Esophagus (tissue), 2 donors: ENCODE measurements at regions not wholly inside any gene's neighbourhood (a gene's known extent, or its start where the extent isn't known, plus 50 kb on each side); places are given as distances from the start of the nearest gene placed in this dataset.

Experiments
- H3K27ac ChIP-seq, 2 donors: one replicate each; pipeline ENCODE4 v1.5.1; 2013; ENCODE audit warnings: low read depth in 2 of 2, mild to moderate bottlenecking in 2 of 2, inconsistent platforms in 1 of 2, low read length in 1 of 2, moderate library complexity in 1 of 2
- H3K27me3 ChIP-seq, 2 donors: one replicate each; pipeline ENCODE4 v1.6.1; 2013; ENCODE audit warnings: low read length in 2 of 2, control low read depth in 1 of 2, mild to moderate bottlenecking in 1 of 2; ENCODE audit not compliant: insufficient read depth in 2 of 2, control insufficient read depth in 1 of 2
- H3K36me3 ChIP-seq, 2 donors: one replicate each; pipeline ENCODE4 v1.6.1; 2013; ENCODE audit warnings: low read length in 1 of 2; ENCODE audit not compliant: control insufficient read depth in 2 of 2, insufficient read depth in 2 of 2
- H3K4me1 ChIP-seq, 2 donors: one replicate each; pipeline ENCODE4 v1.6.1; 2013; ENCODE audit warnings: low read length in 1 of 2; ENCODE audit not compliant: control insufficient read depth in 2 of 2, insufficient read depth in 2 of 2
- H3K4me3 ChIP-seq, 2 donors: one replicate each; pipeline ENCODE4 v1.5.1; 2013; ENCODE audit warnings: low read length in 2 of 2, mild to moderate bottlenecking in 2 of 2, low read depth in 1 of 2, moderate library complexity in 1 of 2
- H3K9me3 ChIP-seq, 2 donors: one replicate each; pipeline ENCODE4 v1.6.1; 2013; ENCODE audit warnings: mild to moderate bottlenecking in 2 of 2, low read depth in 1 of 2, low read length in 1 of 2, moderate library complexity in 1 of 2; ENCODE audit not compliant: control insufficient read depth in 2 of 2, insufficient read depth in 1 of 2
- WGBS, 2 donors: extraction: QIAGEN DNeasy Blood & Tissue Kit; methylation state at CpG; one replicate each; pipeline ENCODE4 v1.1.7; 2013; 5-methylcytosine and 5-hydroxymethylcytosine counted together
- donor health status: healthy with polysubstance abuse.
- donor health status: Bipolar disorder and iron deficiency.

GRCh38 chr5:2914981-2915484 lies 163.6 kb upstream of the IRX2 start:
- WGBS, 2 donors = 39 to 44% methylated on average over 17 of the region's 17 CpGs
- Histone ChIP-seq H3K36me3 (no peaks in the 10 kb centered on the region), H3K9me3 (peaks cover 0 to 5% of the 10 kb centered on the region in 2 donors), H3K27ac (no peak overlapping the region), H3K4me3 (no peak overlapping the region), H3K27me3 (no peaks in the 10 kb centered on the region), H3K4me1 (no peaks in the 10 kb centered on the region)

GRCh38 chr5:2914022-2914661 lies 162.7 kb upstream of the IRX2 start:
- Histone ChIP-seq H3K27me3 (no peaks in the 10 kb centered on the region), H3K27ac (no peak overlapping the region), H3K4me3 (no peak overlapping the region), H3K9me3 (no peaks in the 10 kb centered on the region), H3K36me3 (no peaks in the 10 kb centered on the region), H3K4me1 (no peaks in the 10 kb centered on the region)
- WGBS, 2 donors = 83 to 85% methylated on average over 18 of the region's 18 CpGs

GRCh38 chr5:2913281-2913680 lies 161.8 kb upstream of the IRX2 start:
- Histone ChIP-seq H3K9me3 (no peaks in the 10 kb centered on the region), H3K27ac (no peak overlapping the region), H3K4me3 (no peak overlapping the region), H3K36me3 (no peaks in the 10 kb centered on the region), H3K4me1 (no peaks in the 10 kb centered on the region), H3K27me3 (no peaks in the 10 kb centered on the region)
- WGBS, 2 donors = 85 to 91% methylated on average over 7 of the region's 7 CpGs

DNA sequence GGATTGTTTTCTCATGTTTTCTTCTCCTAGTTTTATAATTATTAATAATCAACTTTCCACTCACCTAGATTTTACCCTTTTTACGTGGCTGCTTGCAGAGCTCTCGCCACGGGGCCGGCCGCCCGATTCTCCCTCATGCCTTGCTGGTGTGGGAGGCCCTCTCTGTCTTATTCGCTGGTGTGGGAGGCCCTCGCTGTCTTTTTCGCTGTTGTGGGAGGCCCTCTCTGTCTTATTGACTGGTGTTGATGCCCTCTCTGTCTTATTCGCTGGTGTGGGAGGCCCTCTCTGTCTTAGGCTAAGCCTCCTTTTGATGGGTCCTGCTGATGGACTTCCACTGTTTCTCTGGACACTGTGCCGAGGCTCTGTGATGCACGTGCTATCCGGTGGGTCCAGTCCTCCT lies 161.3 kb upstream of the IRX2 start:
- Histone ChIP-seq H3K4me1 (no peaks in the 10 kb centered on the region), H3K27ac (no peak overlapping the region), H3K9me3 (no peaks in the 10 kb centered on the region), H3K27me3 (no peaks in the 10 kb centered on the region), H3K4me3 (no peak overlapping the region), H3K36me3 (no peaks in the 10 kb centered on the region)
- 89 to 91% methylated on average over 13 of the region's 13 CpGs for WGBS, 2 donors

DNA sequence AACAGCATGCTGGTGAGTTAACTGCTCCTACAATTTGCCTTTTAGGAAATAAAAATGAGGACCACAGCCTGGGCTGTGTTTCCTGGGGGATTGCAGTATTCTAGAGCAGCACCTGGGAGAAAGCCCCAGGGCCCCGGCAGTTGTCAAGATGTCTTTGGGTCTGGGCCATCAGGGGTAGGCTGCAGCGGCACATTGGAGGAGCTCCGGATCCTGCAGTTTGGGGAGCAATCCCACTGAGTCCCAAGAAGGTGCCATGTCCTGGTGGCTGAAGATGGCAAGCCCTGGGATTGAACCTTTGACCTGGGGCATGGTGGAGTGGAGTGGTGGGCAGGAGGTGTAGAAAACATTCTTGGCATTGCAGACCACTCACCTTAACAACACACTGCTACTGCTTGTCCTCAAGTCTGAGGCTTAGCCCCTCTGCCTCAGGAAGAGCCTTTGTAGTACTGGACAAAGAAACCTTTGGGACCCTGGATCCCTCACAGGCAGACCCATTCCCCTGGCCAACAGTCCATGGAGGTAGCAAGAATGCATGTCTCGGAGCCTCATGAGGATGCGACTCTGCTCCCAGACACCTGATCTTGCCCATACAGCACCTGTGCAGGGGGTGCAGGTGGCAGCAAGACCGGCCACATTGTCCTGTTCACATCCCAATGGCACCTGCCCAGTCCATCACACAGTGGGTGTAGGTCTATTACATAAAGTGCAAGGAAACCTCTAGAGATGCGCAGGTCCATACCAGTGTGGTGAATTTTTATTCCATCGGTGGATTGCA lies 159.1 kb upstream of the IRX2 start:
- Histone ChIP-seq H3K4me3 (no peak overlapping the region), H3K27me3 (no peaks in the 10 kb centered on the region), H3K36me3 (no peaks in the 10 kb centered on the region), H3K27ac (no peak overlapping the region), H3K4me1 (no peaks in the 10 kb centered on the region), H3K9me3 (peaks cover 0 to 3% of the 10 kb centered on the region in 2 donors)
- 93 to 94% methylated on average over 8 of the region's 8 CpGs for WGBS, 2 donors

DNA sequence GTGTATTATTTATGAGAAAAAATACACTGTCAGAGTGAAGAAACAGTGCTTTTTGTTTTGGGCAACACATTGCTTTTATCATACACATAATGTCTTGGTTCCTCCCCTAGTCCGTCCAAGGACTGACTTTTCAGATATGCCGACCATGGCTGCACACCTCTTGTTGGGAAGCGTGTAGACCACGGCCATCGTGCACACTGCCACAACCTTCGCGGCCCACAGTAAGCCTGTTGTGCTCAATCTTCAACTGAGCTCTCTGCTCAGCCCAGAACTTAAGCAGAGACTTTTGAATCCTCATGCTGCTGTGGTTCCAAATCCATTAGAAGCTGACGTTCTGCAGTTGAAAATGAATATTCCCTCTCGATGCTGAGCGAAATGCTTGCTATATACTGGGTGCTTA lies 157.6 kb upstream of the IRX2 start:
- Histone ChIP-seq H3K27ac (no peak overlapping the region), H3K9me3 (peaks cover 0 to 3% of the 10 kb centered on the region in 2 donors), H3K4me3 (no peak overlapping the region), H3K36me3 (no peaks in the 10 kb centered on the region), H3K4me1 (no peaks in the 10 kb centered on the region), H3K27me3 (no peaks in the 10 kb centered on the region)
- 87 to 89% methylated on average over 10 of the region's 10 CpGs for WGBS, 2 donors

GRCh38 chr5:2908086-2908485 lies 156.6 kb upstream of the IRX2 start:
- H3K4me3 ChIP-seq = no peak overlapping the region
- H3K9me3 ChIP-seq = peaks cover 0 to 3% of the 10 kb centered on the region in 2 donors
- no peak overlapping the region for H3K27ac ChIP-seq
- H3K27me3 ChIP-seq = no peaks in the 10 kb centered on the region
- H3K36me3 ChIP-seq = no peaks in the 10 kb centered on the region
- 70 to 82% methylated on average over 4 of the region's 4 CpGs for WGBS, 2 donors
- no peaks in the 10 kb centered on the region for H3K4me1 ChIP-seq

GRCh38 chr5:2906302-2907090 lies 155.0 kb upstream of the IRX2 start:
- 65 to 73% methylated on average over 8 of the region's 8 CpGs for WGBS, 2 donors
- Histone ChIP-seq H3K27ac (no peak overlapping the region), H3K36me3 (no peaks in the 10 kb centered on the region), H3K9me3 (peaks cover 0 to 3% of the 10 kb centered on the region in 2 donors), H3K27me3 (no peaks in the 10 kb centered on the region), H3K4me3 (no peak overlapping the region), H3K4me1 (no peaks in the 10 kb centered on the region)

GRCh38 chr5:2905741-2906140 lies 154.3 kb upstream of the IRX2 start:
- Histone ChIP-seq H3K27me3 (no peaks in the 10 kb centered on the region), H3K36me3 (no peaks in the 10 kb centered on the region), H3K4me1 (no peaks in the 10 kb centered on the region), H3K9me3 (peaks cover 0 to 3% of the 10 kb centered on the region in 2 donors), H3K27ac (no peak overlapping the region), H3K4me3 (no peak overlapping the region)
- WGBS, 2 donors = 67 to 81% methylated on average over 9 of the region's 9 CpGs
